Neural progenitor cell (in vitro differentiated cells): ENCODE measurements at regions not wholly inside any gene's neighbourhood (a gene's known extent, or its start where the extent isn't known, plus 50 kb on each side); places are given as distances from the start of the nearest gene placed in this dataset.
"Not testable (repeated sequence)": the region's sequence is repeated elsewhere in the genome, so short reads cannot be mapped to it uniquely, and the experiment has no call there.

Experiments used
- DNase-seq: peaks from one replicate; pipeline ENCODE4 v3.0.0-alpha.2; 2016; ENCODE audit warnings: low spot score
- H2AFZ ChIP-seq: fragments of 200-600 bp; sonication (generic); replicated peaks from 2 replicates; pipeline ENCODE4 v1.6.1; 2016; ENCODE audit warnings: antibody characterized with exemption
- H3F3A ChIP-seq: fragments of 200-600 bp; sonication (generic); 2 replicates; pipeline ENCODE4 v1.6.1; 2016; ENCODE audit warnings: antibody characterized with exemption, low read depth
- H3K27ac ChIP-seq: fragments of 200-600 bp; sonication (generic); 2 replicates; pipeline ENCODE4 v1.5.1; 2016; ENCODE audit warnings: mild to moderate bottlenecking
- H3K27me3 ChIP-seq: fragments of 200-600 bp; sonication (generic); 2 replicates; pipeline ENCODE4 v1.6.1; 2016; ENCODE audit warnings: mild to moderate bottlenecking, moderate library complexity
- H3K36me3 ChIP-seq: fragments of 200-600 bp; sonication (generic); 2 replicates; pipeline ENCODE4 v1.5.1; 2016
- H3K4me1 ChIP-seq: fragments of 200-600 bp; sonication (generic); 2 replicates; pipeline ENCODE4 v1.6.1; 2016; ENCODE audit warnings: mixed run types
- H3K4me2 ChIP-seq: fragments of 200-600 bp; sonication (generic); 2 replicates; pipeline ENCODE4 v1.6.1; 2016
- H3K4me3 ChIP-seq: fragments of 200-600 bp; sonication (generic); 2 replicates; pipeline ENCODE4 v1.5.1; 2016
- H3K79me2 ChIP-seq: fragments of 200-600 bp; sonication (generic); 2 replicates; pipeline ENCODE4 v1.6.1; 2016; ENCODE audit warnings: low read depth
- H3K9ac ChIP-seq: fragments of 200-600 bp; sonication (generic); 2 replicates; pipeline ENCODE4 v1.6.1; 2016
- H3K9me3 ChIP-seq: fragments of 200-600 bp; sonication (generic); 2 replicates; pipeline ENCODE4 v1.5.1; 2016; ENCODE audit warnings: low read depth
- H4K20me1 ChIP-seq: fragments of 200-600 bp; sonication (generic); 2 replicates; pipeline ENCODE4 v1.6.1; 2016; ENCODE audit warnings: low read depth
- H3K27ac Mint-ChIP-seq: 3 replicates; pipeline ENCODE4 v1.8.0; 2021; ENCODE audit warnings: mixed read lengths
- H3K27me3 Mint-ChIP-seq: 2 replicates; pipeline ENCODE4 v1.8.0; 2022; ENCODE audit warnings: low read depth, mild to moderate bottlenecking, inconsistent platforms, moderate library complexity, mixed read lengths; ENCODE audit not compliant: insufficient read depth
- H3K36me3 Mint-ChIP-seq: 3 replicates; pipeline ENCODE4 v1.8.0; 2021; ENCODE audit warnings: mixed read lengths
- H3K4me1 Mint-ChIP-seq: 3 replicates; pipeline ENCODE4 v1.8.0; 2021; ENCODE audit warnings: mixed read lengths
- H3K4me3 Mint-ChIP-seq: 3 replicates; pipeline ENCODE4 v1.8.0; 2021; ENCODE audit warnings: mild to moderate bottlenecking, moderate library complexity, mixed read lengths
- H3K9me3 Mint-ChIP-seq: 3 replicates; pipeline ENCODE4 v1.8.0; 2020; ENCODE audit warnings: mixed read lengths
- CTCF ChIP-seq: fragments of 200-600 bp; sonication (generic); IDR thresholded peaks from 2 replicates; pipeline ENCODE4 v1.5.1; 2017; ENCODE audit warnings: antibody characterized with exemption, mild to moderate bottlenecking
- EZH2 ChIP-seq: fragments of 200-600 bp; sonication (generic); IDR thresholded peaks from 2 replicates; pipeline ENCODE4 v1.6.1; 2017; ENCODE audit warnings: antibody characterized with exemption, mild to moderate bottlenecking, moderate library complexity
- EZH2phosphoT487 ChIP-seq: fragments of 200-600 bp; sonication (generic); IDR thresholded peaks from 2 replicates; pipeline ENCODE4 v1.6.1; 2017; ENCODE audit warnings: antibody characterized with exemption

GRCh38 chr2:54040685-54041084, 69.9 kb upstream of the PSME4 start:
- H3K4me3 Mint-ChIP-seq, result no peak overlapping the region
- Histone ChIP-seq H4K20me1 (no peaks in the 10 kb centered on the region), H3F3A (no peaks in the 10 kb centered on the region), H3K4me1 (no peaks in the 10 kb centered on the region), H3K27me3 (no peaks in the 10 kb centered on the region), H3K36me3 (no peaks in the 10 kb centered on the region), H3K4me2 (no peak overlapping the region), H3K27ac (no peak overlapping the region), H3K4me3 (no peak overlapping the region), H3K79me2 (no peaks in the 10 kb centered on the region), H2AFZ (no peak overlapping the region), H3K9me3 (no peaks in the 10 kb centered on the region), H3K9ac (no peak overlapping the region)
- TF ChIP-seq CTCF (no peak), EZH2 (no peak), EZH2phosphoT487 (no peak)
- no peaks in the 10 kb centered on the region for H3K36me3 Mint-ChIP-seq
- H3K27me3 Mint-ChIP-seq, result no peaks in the 10 kb centered on the region
- H3K27ac Mint-ChIP-seq, result no peak overlapping the region
- H3K9me3 Mint-ChIP-seq, result peaks cover 6% of the 10 kb centered on the region
- no peak for DNase-seq
- H3K4me1 Mint-ChIP-seq, result no peaks in the 10 kb centered on the region

GRCh38 chr2:54040250-54040649, 69.5 kb upstream of the PSME4 start:
- no peak overlapping the region for H3K4me3 Mint-ChIP-seq
- H3K9me3 Mint-ChIP-seq, result peaks cover 5% of the 10 kb centered on the region
- no peaks in the 10 kb centered on the region for H3K4me1 Mint-ChIP-seq
- H3K4me3 ChIP-seq, result no peak overlapping the region
- H2AFZ ChIP-seq, result no peak overlapping the region
- no peaks in the 10 kb centered on the region for H3F3A ChIP-seq
- no peaks in the 10 kb centered on the region for H4K20me1 ChIP-seq
- H3K4me2 ChIP-seq, result no peak overlapping the region
- H3K9me3 ChIP-seq, result no peaks in the 10 kb centered on the region
- no peaks in the 10 kb centered on the region for H3K79me2 ChIP-seq
- DNase-seq, result no peak
- H3K9ac ChIP-seq, result no peak overlapping the region
- no peaks in the 10 kb centered on the region for H3K4me1 ChIP-seq
- no peak for TF ChIP-seq CTCF
- TF ChIP-seq EZH2phosphoT487, result no peak
- no peak for TF ChIP-seq EZH2
- H3K36me3 ChIP-seq, result no peaks in the 10 kb centered on the region
- H3K27me3 ChIP-seq, result no peaks in the 10 kb centered on the region
- H3K27ac Mint-ChIP-seq, result no peak overlapping the region
- no peaks in the 10 kb centered on the region for H3K36me3 Mint-ChIP-seq
- no peaks in the 10 kb centered on the region for H3K27me3 Mint-ChIP-seq
- H3K27ac ChIP-seq, result no peak overlapping the region

GRCh38 chr2:54038835-54039234, 68.0 kb upstream of the PSME4 start:
- Mint-ChIP-seq H3K9me3 (no peaks in the 10 kb centered on the region), H3K27ac (no peak overlapping the region), H3K27me3 (no peaks in the 10 kb centered on the region), H3K36me3 (no peaks in the 10 kb centered on the region), H3K4me1 (no peaks in the 10 kb centered on the region), H3K4me3 (no peak overlapping the region)
- Histone ChIP-seq H3K4me1 (no peaks in the 10 kb centered on the region), H3K9ac (no peak overlapping the region), H3F3A (no peaks in the 10 kb centered on the region), H4K20me1 (no peaks in the 10 kb centered on the region), H3K27ac (no peak overlapping the region), H3K27me3 (no peaks in the 10 kb centered on the region), H3K36me3 (no peaks in the 10 kb centered on the region), H3K4me3 (no peak overlapping the region), H3K4me2 (no peak overlapping the region), H3K79me2 (no peaks in the 10 kb centered on the region), H2AFZ (no peak overlapping the region), H3K9me3 (no peaks in the 10 kb centered on the region)
- TF ChIP-seq EZH2phosphoT487 (no peak), CTCF (no peak), EZH2 (no peak)
- no peak for DNase-seq

GRCh38 chr2:54031288-54031687, 60.5 kb upstream of the PSME4 start:
- not testable (repeated sequence) for H3K27ac ChIP-seq, H3K27me3 Mint-ChIP-seq, H3K36me3 Mint-ChIP-seq, H3K36me3 ChIP-seq, DNase-seq, H3K4me1 ChIP-seq, H3K4me1 Mint-ChIP-seq, H3K4me3 ChIP-seq, H2AFZ ChIP-seq, H3K27ac Mint-ChIP-seq, H3K79me2 ChIP-seq, H3K4me3 Mint-ChIP-seq, H3K9me3 ChIP-seq, H3K4me2 ChIP-seq, H3F3A ChIP-seq, H3K27me3 ChIP-seq, H3K9ac ChIP-seq, H4K20me1 ChIP-seq
- H3K9me3 Mint-ChIP-seq, result peaks cover 15% of the 10 kb centered on the region
